Stimulated activated CD8-positive, alpha-beta memory T cell treated with anti-CD3 and anti-CD28 coated beads, Interleukin-4, amount 100 ng/mL, for 48 hours (primary cell): ENCODE measurements at regions not wholly inside any gene's neighbourhood (a gene's known extent, or its start where the extent isn't known, plus 50 kb on each side); places are given as distances from the start of the nearest gene placed in this dataset.

Experiments
- DNase-seq: peaks from one replicate; pipeline ENCODE4 v3.0.0-alpha.2; 2020

- DNase-seq, result no peak
Measured at GRCh38 chr22:22397292-22397870, 111.2 kb downstream of the ZNF280B start.

GRCh38 chr22:22397875-22398524, 110.5 kb downstream of the ZNF280B start:
- DNase-seq, result no peak

GRCh38 chr22:22398530-22399327, 109.8 kb downstream of the ZNF280B start:
- no peak for DNase-seq

GRCh38 chr22:22400099-22400498, 108.4 kb downstream of the ZNF280B start:
- no peak for DNase-seq

- DNase-seq, result no peak
Measured at GRCh38 chr22:22400964-22401363, 107.6 kb downstream of the ZNF280B start.

- DNase-seq, result no peak
Measured at GRCh38 chr22:22401381-22401780, 107.2 kb downstream of the ZNF280B start.

- DNase-seq, result no peak
Measured at GRCh38 chr22:22403306-22403705, 105.2 kb downstream of the ZNF280B start.

- no peak for DNase-seq
Measured at GRCh38 chr22:22403771-22404170, 104.8 kb downstream of the ZNF280B start.

GRCh38 chr22:22404598-22405284, 103.8 kb downstream of the ZNF280B start:
- DNase-seq, result no peak

GRCh38 chr22:22406445-22407027, 102.0 kb downstream of the ZNF280B start:
- no peak for DNase-seq

GRCh38 chr22:22407061-22407460, 101.5 kb downstream of the ZNF280B start:
- DNase-seq, result no peak

GRCh38 chr22:22408269-22408668, 100.3 kb downstream of the ZNF280B start:
- DNase-seq, result no peak

GRCh38 chr22:22408731-22409696, 99.5 kb downstream of the ZNF280B start:
- no peak for DNase-seq

GRCh38 chr22:22410121-22410520, 98.4 kb downstream of the ZNF280B start:
- DNase-seq, result no peak

GRCh38 chr22:22410677-22411076, 97.9 kb downstream of the ZNF280B start:
- DNase-seq, result no peak

GRCh38 chr22:22414266-22414665, 94.3 kb downstream of the ZNF280B start:
- no peak for DNase-seq

- no peak for DNase-seq
Measured at GRCh38 chr22:22417495-22418162, 90.9 kb downstream of the ZNF280B start.

- DNase-seq, result no peak
Measured at GRCh38 chr22:22418163-22418549, 90.4 kb downstream of the ZNF280B start.

GRCh38 chr22:22418957-22419356, 89.6 kb downstream of the ZNF280B start:
- DNase-seq, result no peak

- DNase-seq, result no peak
Measured at GRCh38 chr22:22420580-22420979, 88.0 kb downstream of the ZNF280B start.

- no peak for DNase-seq
Measured at GRCh38 chr22:22421392-22421791, 87.2 kb downstream of the ZNF280B start.
